HCT116 (cell line): ENCODE measurements at regions not wholly inside any gene's neighbourhood (a gene's known extent, or its start where the extent isn't known, plus 50 kb on each side); places are given as distances from the start of the nearest gene placed in this dataset.

Source experiments
- ATAC-seq: fragments of 200-7000 bp; cut with Tn5 transposase; 2 replicates; pipeline ENCODE4 v1.9.1; 2020; ENCODE audit warnings: mild to moderate bottlenecking, moderate library complexity
- BruUV-seq: library from RNA; stranded (reverse); fragments of 400-500 nt; replicated peaks from 2 replicates; lab custom pipeline; 2021; lab: Mats Ljungman, UMichigan
- CTCF ChIA-PET: fragments of 300-600 bp; sonication (Branson Sonifier 250); formaldehyde crosslinking; loops from one replicate; lab custom pipeline; 2021; ENCODE audit warnings: antibody characterized with exemption; lab: Charles Lee
- POLR2A ChIA-PET: fragments of 300-600, 350-600 bp; sonication (Branson Sonifier 250); formaldehyde crosslinking; loops from one replicate; lab custom pipeline; 2021; ENCODE audit warnings: antibody characterized with exemption; lab: Charles Lee
- RAD21 ChIA-PET, 2 experiments: fragments of 300-600 bp; sonication (Branson Sonifier 250); formaldehyde crosslinking; loops; one replicate each; lab custom pipeline; 2023; ENCODE audit warnings: low total read pairs in 2 of 2; ENCODE audit not compliant: uncharacterized antibody in 2 of 2, unreplicated experiment in 2 of 2, low non-redundant PET in 1 of 2; lab: Charles Lee
- DNase-seq: peaks from one replicate; pipeline ENCODE4 v3.0.0-alpha.2; 2010; ENCODE audit warnings: low read depth, low spot score
- H2AFZ ChIP-seq: fragments of 200-600 bp; shearing (Covaris generic), sonication (generic); 2 replicates; pipeline ENCODE4 v1.6.1; 2017; ENCODE audit warnings: low read depth, mixed run types, mixed read lengths, antibody characterized with exemption, low read length; ENCODE audit not compliant: poor library complexity, severe bottlenecking
- H3K27ac ChIP-seq: 2 replicates; pipeline ENCODE4 v1.5.1; 2012; ENCODE audit warnings: low read depth, low read length
- H3K27me3 ChIP-seq: fragments of 200-600 bp; sonication (generic); 2 replicates; pipeline ENCODE4 v1.6.1; 2016; ENCODE audit warnings: mixed run types, low read length, mixed read lengths; ENCODE audit not compliant: insufficient read depth
- H3K36me3 ChIP-seq, 2 experiments: fragments of 200-500 bp in 1 of 2; fragments of 200-600 bp in 1 of 2; sonication (Bioruptor generic) in 1 of 2; sonication (generic) in 1 of 2; 2 replicates each; pipeline versions ENCODE4 v1.5.1 to v1.6.1; 2014 to 2016; ENCODE audit warnings: low read length in 2 of 2, inconsistent platforms in 1 of 2, mixed read lengths in 1 of 2, mixed run types in 1 of 2; ENCODE audit not compliant: insufficient read depth in 2 of 2, control insufficient read depth in 1 of 2
- H3K4me1 ChIP-seq, 2 experiments: fragments of 200-600 bp in 1 of 2; sonication (generic) in 1 of 2; 2 replicates each; pipeline versions ENCODE4 v1.5.1 to v1.6.1; 2012 to 2017; ENCODE audit warnings: low read length in 2 of 2, inconsistent platforms in 1 of 2, mild to moderate bottlenecking in 1 of 2, mixed read lengths in 1 of 2, mixed run types in 1 of 2, moderate library complexity in 1 of 2; ENCODE audit not compliant: insufficient read depth in 2 of 2, control insufficient read depth in 1 of 2
- H3K4me2 ChIP-seq: fragments of 200-600 bp; sonication (generic); 2 replicates; pipeline ENCODE4 v1.6.1; 2017; ENCODE audit warnings: mixed run types, low read length, mixed read lengths
- H3K4me3 ChIP-seq, 2 experiments: fragments of 200-600 bp in 1 of 2; sonication (generic) in 1 of 2; replicated peaks in 1 of 2; 2 replicates each; pipeline ENCODE4 v1.5.1; 2011 to 2016; ENCODE audit warnings: low read length in 2 of 2, control low read depth in 1 of 2, low read depth in 1 of 2, mild to moderate bottlenecking in 1 of 2, mixed read lengths in 1 of 2, mixed run types in 1 of 2
- H3K79me2 ChIP-seq: fragments of 200-600 bp; sonication (generic); 2 replicates; pipeline ENCODE4 v1.6.1; 2017; ENCODE audit warnings: mild to moderate bottlenecking, mixed run types, low read length, moderate library complexity, mixed read lengths; ENCODE audit not compliant: insufficient read depth
- H3K9ac ChIP-seq: fragments of 200-600 bp; sonication (generic); 2 replicates; pipeline ENCODE4 v1.6.1; 2016; ENCODE audit warnings: low read length, mixed read lengths
- H3K9me2 ChIP-seq: fragments of 200-600 bp; sonication (generic), shearing (Covaris generic); 2 replicates; pipeline ENCODE4 v1.6.1; 2017; ENCODE audit warnings: mixed run types, mild to moderate bottlenecking, moderate library complexity; ENCODE audit not compliant: insufficient read depth
- H3K9me3 ChIP-seq, 2 experiments: fragments of 200-500 bp in 1 of 2; fragments of 200-600 bp in 1 of 2; sonication (Bioruptor generic) in 1 of 2; sonication (generic) in 1 of 2; 2 replicates each; pipeline ENCODE4 v1.6.1; 2014 to 2017; ENCODE audit warnings: low read length in 2 of 2, mixed read lengths in 2 of 2, inconsistent platforms in 1 of 2, low read depth in 1 of 2, mild to moderate bottlenecking in 1 of 2, mixed run types in 1 of 2, moderate library complexity in 1 of 2; ENCODE audit not compliant: control insufficient read depth in 1 of 2, insufficient read depth in 1 of 2
- H4K20me1 ChIP-seq: fragments of 200-600 bp; sonication (generic), shearing (Covaris generic); 2 replicates; pipeline ENCODE4 v1.6.1; 2017; ENCODE audit warnings: mixed run types, mild to moderate bottlenecking, moderate library complexity; ENCODE audit not compliant: insufficient read depth
- CBX3 ChIP-seq: IDR thresholded peaks from 2 replicates; pipeline ENCODE4 v1.6.1; 2012; ENCODE audit warnings: low read depth
- CEBPB ChIP-seq: IDR thresholded peaks from 2 replicates; pipeline ENCODE4 v1.6.1; 2012; ENCODE audit warnings: low read depth
- ELF1 ChIP-seq: IDR thresholded peaks from 2 replicates; pipeline ENCODE4 v1.6.1; 2012; ENCODE audit warnings: low read depth, borderline replicate concordance
- FOSL1 ChIP-seq: IDR thresholded peaks from 2 replicates; pipeline ENCODE4 v1.6.1; 2012; ENCODE audit warnings: low read depth
- JUND ChIP-seq: IDR thresholded peaks from 2 replicates; pipeline ENCODE4 v1.6.1; 2012
- MAX ChIP-seq: IDR thresholded peaks from 2 replicates; pipeline ENCODE4 v1.6.1; 2012
- POLR2A ChIP-seq: IDR thresholded peaks from 2 replicates; pipeline ENCODE4 v1.7.0; 2011; ENCODE audit warnings: borderline replicate concordance; ENCODE audit not compliant: insufficient read depth, insufficient read length; ENCODE audit errors: extremely low read depth
- POLR2AphosphoS5 ChIP-seq: IDR thresholded peaks from 2 replicates; pipeline ENCODE4 v1.6.1; 2011; ENCODE audit warnings: mild to moderate bottlenecking, low read depth, low read length, moderate library complexity
- RAD21 ChIP-seq: IDR thresholded peaks from 2 replicates; pipeline ENCODE4 v1.6.1; 2012; ENCODE audit warnings: low read depth, mild to moderate bottlenecking
- SP1 ChIP-seq: IDR thresholded peaks from 2 replicates; pipeline ENCODE4 v1.6.1; 2012; ENCODE audit warnings: low read depth
- SRF ChIP-seq: IDR thresholded peaks from 2 replicates; pipeline ENCODE4 v1.6.1; 2012; ENCODE audit warnings: low read depth
- ZBTB33 ChIP-seq: IDR thresholded peaks from 2 replicates; pipeline ENCODE4 v1.6.1; 2011; ENCODE audit warnings: mild to moderate bottlenecking, low read length, moderate library complexity; ENCODE audit not compliant: insufficient replicate concordance; ENCODE audit errors: extremely low read depth
- ZFX ChIP-seq: fragments of 450-650 bp; IDR thresholded peaks from 2 replicates; pipeline ENCODE4 v1.6.1; 2017
- ZNF274 ChIP-seq: fragments of 200-500 bp; sonication (Bioruptor generic); IDR thresholded peaks from 2 replicates; pipeline ENCODE4 v1.6.1; 2014; ENCODE audit warnings: mild to moderate bottlenecking, low read depth, low read length, inconsistent platforms
- intact Hi-C: fragments of 100-400 bp; cut with micrococcal nuclease; formaldehyde crosslinking; loops from 2 replicates; pipeline ENCODE4 v1.10.0; 2022

GRCh38 chr13:82076496-82076895 lies 1735.6 kb upstream of the SPRY2 start:
- Histone ChIP-seq H3K4me1 (no peaks in the 10 kb centered on the region), H4K20me1 (no peaks in the 10 kb centered on the region), H3K79me2 (no peaks in the 10 kb centered on the region), H2AFZ (no peak overlapping the region), H3K9me3 (no peaks in the 10 kb centered on the region; a peak in 1 of 4 replicates), H3K4me2 (no peak overlapping the region), H3K27me3 (no peaks in the 10 kb centered on the region), H3K4me3 (no peak overlapping the region), H3K36me3 (no peaks in the 10 kb centered on the region), H3K9me2 (no peaks in the 10 kb centered on the region), H3K27ac (no peak overlapping the region), H3K9ac (no peak overlapping the region)
- CTCF ChIA-PET: no interaction called here
- DNase-seq (no peak), ATAC-seq (no peak)
- RAD21 ChIA-PET: no interaction called here
- intact Hi-C loops: no loop called here
- POLR2A ChIA-PET: no interaction called here
- no TSS peak for BruUV-seq
- TF ChIP-seq CBX3 (no peak), FOSL1 (no peak), POLR2A (no peak)

GRCh38 chr13:82070416-82070815 lies 1729.5 kb upstream of the SPRY2 start:
- ATAC-seq (no peak), DNase-seq (no peak)
- Histone ChIP-seq H2AFZ (no peak overlapping the region), H3K4me1 (no peaks in the 10 kb centered on the region), H3K9ac (no peak overlapping the region), H3K27ac (no peak overlapping the region)
- RAD21 ChIA-PET: no interaction called here
- POLR2A ChIA-PET: no interaction called here
- CTCF ChIA-PET: no interaction called here
- intact Hi-C loops: no loop called here
- no peak for TF ChIP-seq SRF
- TF ChIP-seq, all 23 proteins: peak for 0
- no peaks in the 10 kb centered on the region; a peak in 3 of 4 replicates for H3K9me3 ChIP-seq
- H3K36me3 ChIP-seq: no peaks in the 10 kb centered on the region
- no peak overlapping the region for H3K4me2 ChIP-seq
- H3K27me3 ChIP-seq: no peaks in the 10 kb centered on the region
- no peak overlapping the region for H3K4me3 ChIP-seq
- no peaks in the 10 kb centered on the region for H3K9me2 ChIP-seq
- BruUV-seq: no TSS peak
- H3K79me2 ChIP-seq: no peaks in the 10 kb centered on the region
- H4K20me1 ChIP-seq: no peaks in the 10 kb centered on the region

GRCh38 chr13:82062772-82063171 lies 1721.8 kb upstream of the SPRY2 start:
- DNase-seq: no peak
- ChIA-PET RAD21 (no interaction called here), POLR2A (no interaction called here), CTCF (no interaction called here)
- no peak overlapping the region for H2AFZ ChIP-seq
- H3K4me3 ChIP-seq: no peak overlapping the region
- H4K20me1 ChIP-seq: no peaks in the 10 kb centered on the region
- no peaks in the 10 kb centered on the region for H3K9me3 ChIP-seq
- BruUV-seq: no TSS peak
- no peaks in the 10 kb centered on the region for H3K36me3 ChIP-seq
- H3K27me3 ChIP-seq: no peaks in the 10 kb centered on the region
- H3K27ac ChIP-seq: no peak overlapping the region
- no peak for ATAC-seq
- H3K79me2 ChIP-seq: no peaks in the 10 kb centered on the region
- no peaks in the 10 kb centered on the region for H3K9me2 ChIP-seq
- H3K9ac ChIP-seq: no peak overlapping the region
- H3K4me1 ChIP-seq: no peaks in the 10 kb centered on the region
- intact Hi-C loops: no loop called here
- no peak overlapping the region for H3K4me2 ChIP-seq
- TF ChIP-seq ZNF274 (no peak), ZFX (no peak), SP1 (no peak), ZBTB33 (no peak), POLR2AphosphoS5 (no peak), ELF1 (no peak), SRF (no peak), CEBPB (no peak), MAX (no peak), FOSL1 (no peak), JUND (no peak), RAD21 (no peak)
